ENCODE measurements at regions not wholly inside any gene's neighbourhood (a gene's known extent, or its start where the extent isn't known, plus 50 kb on each side); places are given as distances from the start of the nearest gene placed in this dataset.

DNA sequence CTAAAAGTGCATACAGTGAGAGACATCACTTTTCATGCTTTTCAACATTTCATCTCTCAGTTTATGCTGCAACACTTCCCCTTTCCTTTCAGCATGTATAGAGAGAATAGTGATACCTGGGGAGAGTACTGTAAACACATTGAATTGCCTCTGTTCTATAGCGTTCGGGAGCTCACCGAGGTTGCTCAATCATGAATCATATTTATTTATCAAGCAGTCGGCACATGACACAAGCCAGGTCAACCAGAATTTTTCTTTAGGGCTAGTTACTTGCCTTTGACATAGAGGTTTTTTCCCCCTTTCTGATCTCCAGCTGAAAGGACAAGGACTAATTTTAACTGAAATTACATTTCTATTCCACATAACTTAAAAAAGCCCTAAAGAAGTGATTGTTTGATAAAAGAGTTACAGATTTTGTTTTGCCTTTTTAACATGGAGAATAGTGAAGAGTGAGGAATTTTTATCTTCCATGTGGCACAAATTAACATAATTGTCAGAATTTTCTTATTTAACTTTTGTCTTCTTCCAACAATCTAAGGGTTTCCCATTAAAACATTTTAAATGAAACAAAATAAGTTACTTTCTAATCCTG lies 690.9 kb upstream of the TMEFF2 start:
- TF ChIP-seq RAD21 (IDR thresholded peaks at IDR 0.05; ENCODE audit: low read depth) (no peak), CEBPB (IDR thresholded peaks at IDR 0.05) (no peak)

DNA sequence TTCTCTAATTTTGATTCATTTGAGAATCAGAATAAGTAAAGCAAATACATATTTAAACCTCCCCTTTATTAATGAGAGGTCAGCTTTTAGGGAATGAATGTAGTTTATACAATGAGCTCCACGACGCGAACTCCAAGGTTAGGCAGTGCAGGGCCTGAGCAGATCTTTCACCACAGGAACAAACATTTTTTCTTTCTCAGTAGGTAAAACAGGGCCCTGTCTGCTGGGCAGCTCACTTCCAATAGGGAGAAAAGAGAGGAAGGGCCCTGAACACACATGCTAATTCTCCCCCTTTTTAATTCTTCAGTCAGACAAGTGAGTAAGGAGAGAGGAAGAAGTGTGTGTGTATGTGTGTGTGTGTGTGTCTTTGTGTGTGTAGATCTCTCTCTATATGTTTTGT lies 682.4 kb upstream of the TMEFF2 start:
- TF ChIP-seq RAD21 (IDR thresholded peaks at IDR 0.05; ENCODE audit: low read depth) (no peak), NFIC (IDR thresholded peaks at IDR 0.05) (no peak), TCF12 (IDR thresholded peaks at IDR 0.05; ENCODE audit: low read depth) (no peak), EGR1 (IDR thresholded peaks at IDR 0.05) (no peak), ZBTB7A (IDR thresholded peaks at IDR 0.05; ENCODE audit: low read depth) (no peak), TAF1 (IDR thresholded peaks at IDR 0.05; ENCODE audit: low read depth) (no peak), CEBPB (IDR thresholded peaks at IDR 0.05) (no peak), TEAD4 (IDR thresholded peaks at IDR 0.05) (no peak), CREB1 (IDR thresholded peaks at IDR 0.05; ENCODE audit: low read depth) (no peak), FOXM1 (IDR thresholded peaks at IDR 0.05; ENCODE audit: borderline replicate concordance, low read depth) (no peak), EP300 (IDR thresholded peaks at IDR 0.05; ENCODE audit: borderline replicate concordance) (no peak), YY1 (IDR thresholded peaks at IDR 0.05; ENCODE audit: low read depth) (no peak)
- TF ChIP-seq, protein P1, sequence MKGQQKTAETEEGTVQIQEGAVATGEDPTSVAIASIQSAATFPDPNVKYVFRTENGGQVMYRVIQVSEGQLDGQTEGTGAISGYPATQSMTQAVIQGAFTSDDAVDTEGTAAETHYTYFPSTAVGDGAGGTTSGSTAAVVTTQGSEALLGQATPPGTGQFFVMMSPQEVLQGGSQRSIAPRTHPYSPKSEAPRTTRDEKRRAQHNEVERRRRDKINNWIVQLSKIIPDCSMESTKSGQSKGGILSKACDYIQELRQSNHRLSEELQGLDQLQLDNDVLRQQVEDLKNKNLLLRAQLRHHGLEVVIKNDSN (IDR thresholded peaks at IDR 0.05), result no peak
- TF ChIP-seq, protein P2, sequence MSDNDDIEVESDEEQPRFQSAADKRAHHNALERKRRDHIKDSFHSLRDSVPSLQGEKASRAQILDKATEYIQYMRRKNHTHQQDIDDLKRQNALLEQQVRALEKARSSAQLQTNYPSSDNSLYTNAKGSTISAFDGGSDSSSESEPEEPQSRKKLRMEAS (IDR thresholded peaks at IDR 0.05), result no peak
- TF ChIP-seq, protein P3, sequence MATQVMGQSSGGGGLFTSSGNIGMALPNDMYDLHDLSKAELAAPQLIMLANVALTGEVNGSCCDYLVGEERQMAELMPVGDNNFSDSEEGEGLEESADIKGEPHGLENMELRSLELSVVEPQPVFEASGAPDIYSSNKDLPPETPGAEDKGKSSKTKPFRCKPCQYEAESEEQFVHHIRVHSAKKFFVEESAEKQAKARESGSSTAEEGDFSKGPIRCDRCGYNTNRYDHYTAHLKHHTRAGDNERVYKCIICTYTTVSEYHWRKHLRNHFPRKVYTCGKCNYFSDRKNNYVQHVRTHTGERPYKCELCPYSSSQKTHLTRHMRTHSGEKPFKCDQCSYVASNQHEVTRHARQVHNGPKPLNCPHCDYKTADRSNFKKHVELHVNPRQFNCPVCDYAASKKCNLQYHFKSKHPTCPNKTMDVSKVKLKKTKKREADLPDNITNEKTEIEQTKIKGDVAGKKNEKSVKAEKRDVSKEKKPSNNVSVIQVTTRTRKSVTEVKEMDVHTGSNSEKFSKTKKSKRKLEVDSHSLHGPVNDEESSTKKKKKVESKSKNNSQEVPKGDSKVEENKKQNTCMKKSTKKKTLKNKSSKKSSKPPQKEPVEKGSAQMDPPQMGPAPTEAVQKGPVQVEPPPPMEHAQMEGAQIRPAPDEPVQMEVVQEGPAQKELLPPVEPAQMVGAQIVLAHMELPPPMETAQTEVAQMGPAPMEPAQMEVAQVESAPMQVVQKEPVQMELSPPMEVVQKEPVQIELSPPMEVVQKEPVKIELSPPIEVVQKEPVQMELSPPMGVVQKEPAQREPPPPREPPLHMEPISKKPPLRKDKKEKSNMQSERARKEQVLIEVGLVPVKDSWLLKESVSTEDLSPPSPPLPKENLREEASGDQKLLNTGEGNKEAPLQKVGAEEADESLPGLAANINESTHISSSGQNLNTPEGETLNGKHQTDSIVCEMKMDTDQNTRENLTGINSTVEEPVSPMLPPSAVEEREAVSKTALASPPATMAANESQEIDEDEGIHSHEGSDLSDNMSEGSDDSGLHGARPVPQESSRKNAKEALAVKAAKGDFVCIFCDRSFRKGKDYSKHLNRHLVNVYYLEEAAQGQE (IDR thresholded peaks at IDR 0.05; ENCODE audit: low read depth), result no peak

- no peak for TF ChIP-seq TEAD4 (IDR thresholded peaks at IDR 0.05)
- TF ChIP-seq EP300 (IDR thresholded peaks at IDR 0.05; ENCODE audit: borderline replicate concordance), result no peak
- no peak for TF ChIP-seq EGR1 (IDR thresholded peaks at IDR 0.05)
- no peak for TF ChIP-seq TAF1 (IDR thresholded peaks at IDR 0.05; ENCODE audit: low read depth)
- TF ChIP-seq, protein P1 (IDR thresholded peaks at IDR 0.05), result no peak
- TF ChIP-seq YY1 (IDR thresholded peaks at IDR 0.05; ENCODE audit: low read depth), result no peak
- TF ChIP-seq, protein P3 (IDR thresholded peaks at IDR 0.05; ENCODE audit: low read depth), result no peak
- TF ChIP-seq, protein P2 (IDR thresholded peaks at IDR 0.05), result no peak
- TF ChIP-seq FOXM1 (IDR thresholded peaks at IDR 0.05; ENCODE audit: borderline replicate concordance, low read depth), result no peak
- no peak for TF ChIP-seq TCF12 (IDR thresholded peaks at IDR 0.05; ENCODE audit: low read depth)
- no peak for TF ChIP-seq NFIC (IDR thresholded peaks at IDR 0.05)
These were observed 682.0 kb upstream of the TMEFF2 start for GRCh38 chr2:192876698-192877097.

- TF ChIP-seq FOXM1 (IDR thresholded peaks at IDR 0.05; ENCODE audit: borderline replicate concordance, low read depth), result no peak
- TF ChIP-seq TEAD4 (IDR thresholded peaks at IDR 0.05), result no peak
- no peak for TF ChIP-seq NFIC (IDR thresholded peaks at IDR 0.05)
- TF ChIP-seq TCF12 (IDR thresholded peaks at IDR 0.05; ENCODE audit: low read depth), result no peak
- no peak for TF ChIP-seq ZBTB7A (IDR thresholded peaks at IDR 0.05; ENCODE audit: low read depth)
- no peak for TF ChIP-seq TAF1 (IDR thresholded peaks at IDR 0.05; ENCODE audit: low read depth)
- TF ChIP-seq, protein P3 (IDR thresholded peaks at IDR 0.05; ENCODE audit: low read depth), result no peak
These were observed 660.0 kb upstream of the TMEFF2 start for GRCh38 chr2:192854706-192855105.

GRCh38 chr2:192854031-192854430 lies 659.3 kb upstream of the TMEFF2 start:
- no peak for TF ChIP-seq EP300 (IDR thresholded peaks at IDR 0.05; ENCODE audit: borderline replicate concordance)
- TF ChIP-seq FOXM1 (IDR thresholded peaks at IDR 0.05; ENCODE audit: borderline replicate concordance, low read depth), result no peak
- TF ChIP-seq NFIC (IDR thresholded peaks at IDR 0.05), result no peak
- no peak for TF ChIP-seq TCF12 (IDR thresholded peaks at IDR 0.05; ENCODE audit: low read depth)
- TF ChIP-seq TAF1 (IDR thresholded peaks at IDR 0.05; ENCODE audit: low read depth), result no peak
- TF ChIP-seq RAD21 (IDR thresholded peaks at IDR 0.05; ENCODE audit: low read depth), result no peak
- TF ChIP-seq TEAD4 (IDR thresholded peaks at IDR 0.05), result no peak
- TF ChIP-seq ZBTB7A (IDR thresholded peaks at IDR 0.05; ENCODE audit: low read depth), result no peak
- TF ChIP-seq, protein P1 (IDR thresholded peaks at IDR 0.05), result no peak
- TF ChIP-seq, protein P3 (IDR thresholded peaks at IDR 0.05; ENCODE audit: low read depth), result no peak
- no peak for TF ChIP-seq YY1 (IDR thresholded peaks at IDR 0.05; ENCODE audit: low read depth)
- no peak for TF ChIP-seq EGR1 (IDR thresholded peaks at IDR 0.05)
- TF ChIP-seq CEBPB (IDR thresholded peaks at IDR 0.05), result no peak
- no peak for TF ChIP-seq CREB1 (IDR thresholded peaks at IDR 0.05; ENCODE audit: low read depth)
- TF ChIP-seq, protein P2 (IDR thresholded peaks at IDR 0.05), result no peak
